ENCODE measurements at regions not wholly inside any gene's neighbourhood (a gene's known extent, or its start where the extent isn't known, plus 50 kb on each side); places are given as distances from the start of the nearest gene placed in this dataset.

DNA sequence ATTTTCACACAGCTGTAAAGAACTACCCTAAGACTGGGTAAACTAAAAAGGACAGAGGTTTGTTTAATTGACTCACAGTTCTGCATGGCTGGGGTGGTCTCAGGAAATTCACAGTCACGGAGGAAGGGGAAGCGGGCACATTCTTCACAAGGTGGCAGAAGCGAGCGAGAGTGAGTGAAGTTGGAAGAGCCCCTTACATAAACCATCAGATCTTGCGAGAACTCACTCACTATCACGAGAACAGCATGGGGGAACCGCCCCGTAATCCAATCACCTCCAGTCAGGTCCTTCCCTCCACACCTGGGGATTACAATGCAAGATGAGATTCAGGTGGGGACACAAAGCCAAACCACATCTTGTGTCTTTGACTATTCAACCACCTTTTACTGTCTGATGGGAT is 700.5 kb downstream of the TENT5A start:
- TF ChIP-seq, protein P1, sequence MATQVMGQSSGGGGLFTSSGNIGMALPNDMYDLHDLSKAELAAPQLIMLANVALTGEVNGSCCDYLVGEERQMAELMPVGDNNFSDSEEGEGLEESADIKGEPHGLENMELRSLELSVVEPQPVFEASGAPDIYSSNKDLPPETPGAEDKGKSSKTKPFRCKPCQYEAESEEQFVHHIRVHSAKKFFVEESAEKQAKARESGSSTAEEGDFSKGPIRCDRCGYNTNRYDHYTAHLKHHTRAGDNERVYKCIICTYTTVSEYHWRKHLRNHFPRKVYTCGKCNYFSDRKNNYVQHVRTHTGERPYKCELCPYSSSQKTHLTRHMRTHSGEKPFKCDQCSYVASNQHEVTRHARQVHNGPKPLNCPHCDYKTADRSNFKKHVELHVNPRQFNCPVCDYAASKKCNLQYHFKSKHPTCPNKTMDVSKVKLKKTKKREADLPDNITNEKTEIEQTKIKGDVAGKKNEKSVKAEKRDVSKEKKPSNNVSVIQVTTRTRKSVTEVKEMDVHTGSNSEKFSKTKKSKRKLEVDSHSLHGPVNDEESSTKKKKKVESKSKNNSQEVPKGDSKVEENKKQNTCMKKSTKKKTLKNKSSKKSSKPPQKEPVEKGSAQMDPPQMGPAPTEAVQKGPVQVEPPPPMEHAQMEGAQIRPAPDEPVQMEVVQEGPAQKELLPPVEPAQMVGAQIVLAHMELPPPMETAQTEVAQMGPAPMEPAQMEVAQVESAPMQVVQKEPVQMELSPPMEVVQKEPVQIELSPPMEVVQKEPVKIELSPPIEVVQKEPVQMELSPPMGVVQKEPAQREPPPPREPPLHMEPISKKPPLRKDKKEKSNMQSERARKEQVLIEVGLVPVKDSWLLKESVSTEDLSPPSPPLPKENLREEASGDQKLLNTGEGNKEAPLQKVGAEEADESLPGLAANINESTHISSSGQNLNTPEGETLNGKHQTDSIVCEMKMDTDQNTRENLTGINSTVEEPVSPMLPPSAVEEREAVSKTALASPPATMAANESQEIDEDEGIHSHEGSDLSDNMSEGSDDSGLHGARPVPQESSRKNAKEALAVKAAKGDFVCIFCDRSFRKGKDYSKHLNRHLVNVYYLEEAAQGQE (IDR thresholded peaks at IDR 0.05; ENCODE audit: insufficient read depth in 1 of 2, low read depth in 2 of 2, low read length in 2 of 2): no peak
- no peak for TF ChIP-seq POLR2AphosphoS5 (IDR thresholded peaks at IDR 0.05; ENCODE audit: low read depth, low read length)
- no peak for TF ChIP-seq SIN3A (IDR thresholded peaks at IDR 0.05; ENCODE audit: borderline replicate concordance, insufficient read depth, low read length)
- TF ChIP-seq TAF1 (IDR thresholded peaks at IDR 0.05; ENCODE audit: borderline replicate concordance, insufficient read depth, low read length): no peak
- TF ChIP-seq FOXP2 (optimal IDR thresholded peaks at IDR 0.05; ENCODE audit: borderline replicate concordance, extremely low read depth, extremely low read length, insufficient read depth): no peak

Measured in PFSK-1 (cell line).